ENCODE measurements at regions not wholly inside any gene's neighbourhood (a gene's known extent, or its start where the extent isn't known, plus 50 kb on each side); places are given as distances from the start of the nearest gene placed in this dataset.

DNA sequence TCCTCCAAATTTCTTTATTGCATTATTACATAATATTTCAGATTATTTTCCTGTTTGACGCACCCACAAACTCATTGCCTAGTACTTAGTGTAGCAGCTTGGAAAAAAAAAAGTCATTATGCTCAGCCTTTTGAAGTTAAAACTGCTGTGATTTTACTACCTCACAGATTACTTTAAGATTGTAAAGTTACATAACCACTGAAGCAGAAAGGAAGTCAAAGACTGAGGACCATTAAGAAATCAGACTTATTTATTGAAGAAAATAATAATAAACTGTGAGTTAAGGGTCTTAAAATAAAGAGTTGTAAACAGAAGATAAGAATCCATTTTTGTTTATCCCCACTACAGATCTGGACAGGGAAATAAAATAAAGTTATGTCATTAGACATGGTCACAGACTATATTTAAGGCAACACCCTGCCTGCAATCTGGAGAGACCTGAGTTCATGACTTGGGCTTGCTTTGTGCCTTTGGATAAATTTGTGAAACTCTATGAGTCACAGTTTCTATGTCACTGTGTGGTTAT is 212.1 kb upstream of the ROBO2 start:
- ATAC-seq (no peak), DNase-seq (ENCODE audit: low read depth, low spot score) (no peak)
- intact Hi-C loops (cut with micrococcal nuclease; ENCODE audit: unreplicated experiment) (no loop called here), in situ Hi-C loops (cut with HindIII; ENCODE audit: low pct_unique_long_range_greater_than_20kb, low sequenced_read_pairs) (no loop called here)
- Histone ChIP-seq H3K4me3 (ENCODE audit: low read depth in 2 of 2, low read length in 2 of 2) (no peak overlapping the region), H3K4me1 (ENCODE audit: control insufficient read depth, insufficient read depth, low read length) (no peaks in the 10 kb centered on the region), H3K36me3 (ENCODE audit: control insufficient read depth, insufficient read depth, low read length) (no peaks in the 10 kb centered on the region), H3K9me3 (ENCODE audit: control insufficient read depth, insufficient read depth, low read depth, low read length) (no peaks in the 10 kb centered on the region), H3K27me3 (ENCODE audit: control insufficient read depth, insufficient read depth, low read length) (no peaks in the 10 kb centered on the region), H3K27ac (ENCODE audit: low read length) (no peak overlapping the region)
- ChIA-PET CTCF (no interaction called here), POLR2A (no interaction called here)
- no TSS peak for BruUV-seq (replicated peaks)
- TF ChIP-seq, protein P1, sequence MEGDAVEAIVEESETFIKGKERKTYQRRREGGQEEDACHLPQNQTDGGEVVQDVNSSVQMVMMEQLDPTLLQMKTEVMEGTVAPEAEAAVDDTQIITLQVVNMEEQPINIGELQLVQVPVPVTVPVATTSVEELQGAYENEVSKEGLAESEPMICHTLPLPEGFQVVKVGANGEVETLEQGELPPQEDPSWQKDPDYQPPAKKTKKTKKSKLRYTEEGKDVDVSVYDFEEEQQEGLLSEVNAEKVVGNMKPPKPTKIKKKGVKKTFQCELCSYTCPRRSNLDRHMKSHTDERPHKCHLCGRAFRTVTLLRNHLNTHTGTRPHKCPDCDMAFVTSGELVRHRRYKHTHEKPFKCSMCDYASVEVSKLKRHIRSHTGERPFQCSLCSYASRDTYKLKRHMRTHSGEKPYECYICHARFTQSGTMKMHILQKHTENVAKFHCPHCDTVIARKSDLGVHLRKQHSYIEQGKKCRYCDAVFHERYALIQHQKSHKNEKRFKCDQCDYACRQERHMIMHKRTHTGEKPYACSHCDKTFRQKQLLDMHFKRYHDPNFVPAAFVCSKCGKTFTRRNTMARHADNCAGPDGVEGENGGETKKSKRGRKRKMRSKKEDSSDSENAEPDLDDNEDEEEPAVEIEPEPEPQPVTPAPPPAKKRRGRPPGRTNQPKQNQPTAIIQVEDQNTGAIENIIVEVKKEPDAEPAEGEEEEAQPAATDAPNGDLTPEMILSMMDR (IDR thresholded peaks at IDR 0.05) = no peak
- TF ChIP-seq SIN3A (IDR thresholded peaks at IDR 0.05; ENCODE audit: borderline replicate concordance, insufficient read depth, low read depth, low read length) = no peak
- TF ChIP-seq TCF7L2 (IDR thresholded peaks at IDR 0.05; ENCODE audit: low read depth, low read length) = no peak
- TF ChIP-seq POLR2AphosphoS5 (IDR thresholded peaks at IDR 0.05; ENCODE audit: low read depth, low read length) = no peak
- TF ChIP-seq, protein P2, sequence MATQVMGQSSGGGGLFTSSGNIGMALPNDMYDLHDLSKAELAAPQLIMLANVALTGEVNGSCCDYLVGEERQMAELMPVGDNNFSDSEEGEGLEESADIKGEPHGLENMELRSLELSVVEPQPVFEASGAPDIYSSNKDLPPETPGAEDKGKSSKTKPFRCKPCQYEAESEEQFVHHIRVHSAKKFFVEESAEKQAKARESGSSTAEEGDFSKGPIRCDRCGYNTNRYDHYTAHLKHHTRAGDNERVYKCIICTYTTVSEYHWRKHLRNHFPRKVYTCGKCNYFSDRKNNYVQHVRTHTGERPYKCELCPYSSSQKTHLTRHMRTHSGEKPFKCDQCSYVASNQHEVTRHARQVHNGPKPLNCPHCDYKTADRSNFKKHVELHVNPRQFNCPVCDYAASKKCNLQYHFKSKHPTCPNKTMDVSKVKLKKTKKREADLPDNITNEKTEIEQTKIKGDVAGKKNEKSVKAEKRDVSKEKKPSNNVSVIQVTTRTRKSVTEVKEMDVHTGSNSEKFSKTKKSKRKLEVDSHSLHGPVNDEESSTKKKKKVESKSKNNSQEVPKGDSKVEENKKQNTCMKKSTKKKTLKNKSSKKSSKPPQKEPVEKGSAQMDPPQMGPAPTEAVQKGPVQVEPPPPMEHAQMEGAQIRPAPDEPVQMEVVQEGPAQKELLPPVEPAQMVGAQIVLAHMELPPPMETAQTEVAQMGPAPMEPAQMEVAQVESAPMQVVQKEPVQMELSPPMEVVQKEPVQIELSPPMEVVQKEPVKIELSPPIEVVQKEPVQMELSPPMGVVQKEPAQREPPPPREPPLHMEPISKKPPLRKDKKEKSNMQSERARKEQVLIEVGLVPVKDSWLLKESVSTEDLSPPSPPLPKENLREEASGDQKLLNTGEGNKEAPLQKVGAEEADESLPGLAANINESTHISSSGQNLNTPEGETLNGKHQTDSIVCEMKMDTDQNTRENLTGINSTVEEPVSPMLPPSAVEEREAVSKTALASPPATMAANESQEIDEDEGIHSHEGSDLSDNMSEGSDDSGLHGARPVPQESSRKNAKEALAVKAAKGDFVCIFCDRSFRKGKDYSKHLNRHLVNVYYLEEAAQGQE (IDR thresholded peaks at IDR 0.05; ENCODE audit: insufficient read depth in 1 of 2, low read depth in 2 of 2, low read length in 1 of 2) = no peak

DNA sequence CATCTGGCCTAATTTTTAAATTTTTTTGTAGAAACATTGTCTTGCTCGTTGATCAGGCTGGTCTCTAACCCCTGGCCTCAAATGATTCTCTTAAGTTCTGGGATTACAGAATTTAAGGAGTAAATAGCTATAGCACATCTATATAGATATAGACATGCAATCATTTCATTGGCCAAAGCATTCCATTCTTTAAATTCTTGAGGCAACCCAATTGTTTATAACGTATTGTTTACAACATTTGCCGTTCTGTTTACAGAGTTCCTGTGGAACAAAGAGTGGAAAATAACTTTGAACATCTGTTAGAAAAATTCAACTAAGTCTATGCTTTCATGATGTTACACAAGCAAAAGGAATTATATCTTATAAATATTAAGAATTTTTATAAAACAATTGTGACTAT is 205.2 kb upstream of the ROBO2 start:
- no peak for ATAC-seq
- ChIA-PET CTCF (no interaction called here), POLR2A (no interaction called here)
- no TSS peak for BruUV-seq (replicated peaks)
- DNase-seq (ENCODE audit: low read depth, low spot score) = no peak
- Histone ChIP-seq H3K27me3 (ENCODE audit: control insufficient read depth, insufficient read depth, low read length) (no peaks in the 10 kb centered on the region), H3K27ac (ENCODE audit: low read length) (no peak overlapping the region), H3K9me3 (ENCODE audit: control insufficient read depth, insufficient read depth, low read depth, low read length) (no peaks in the 10 kb centered on the region), H3K36me3 (ENCODE audit: control insufficient read depth, insufficient read depth, low read length) (no peaks in the 10 kb centered on the region), H3K4me3 (ENCODE audit: low read depth in 2 of 2, low read length in 2 of 2) (no peak overlapping the region), H3K4me1 (ENCODE audit: control insufficient read depth, insufficient read depth, low read length) (no peaks in the 10 kb centered on the region)
- TF ChIP-seq, protein P2 (IDR thresholded peaks at IDR 0.05; ENCODE audit: insufficient read depth in 1 of 2, low read depth in 2 of 2, low read length in 1 of 2) = no peak
- TF ChIP-seq POLR2AphosphoS5 (IDR thresholded peaks at IDR 0.05; ENCODE audit: low read depth, low read length) (no peak), SIN3A (IDR thresholded peaks at IDR 0.05; ENCODE audit: borderline replicate concordance, insufficient read depth, low read depth, low read length) (no peak), TCF7L2 (IDR thresholded peaks at IDR 0.05; ENCODE audit: low read depth, low read length) (no peak)
- TF ChIP-seq, protein P1 (IDR thresholded peaks at IDR 0.05) = no peak
- in situ Hi-C loops (cut with HindIII; ENCODE audit: low pct_unique_long_range_greater_than_20kb, low sequenced_read_pairs) = no loop called here
- intact Hi-C loops (cut with micrococcal nuclease; ENCODE audit: unreplicated experiment) = no loop called here

Measured in Panc1 (cell line).